PFSK-1 (cell line): ENCODE measurements at regions not wholly inside any gene's neighbourhood (a gene's known extent, or its start where the extent isn't known, plus 50 kb on each side); places are given as distances from the start of the nearest gene placed in this dataset.

Experiments used
- FOXP2 ChIP-seq: optimal IDR thresholded peaks from 2 replicates; pipeline ENCODE3; 2011; ENCODE audit warnings: borderline replicate concordance, control low read depth, inconsistent platforms; ENCODE audit not compliant: insufficient read depth; ENCODE audit errors: extremely low read length, extremely low read depth
- POLR2AphosphoS5 ChIP-seq: IDR thresholded peaks from 2 replicates; pipeline ENCODE4 v1.6.1; 2012; ENCODE audit warnings: low read depth, mild to moderate bottlenecking, control low read depth, low read length, moderate library complexity
- SIN3A ChIP-seq: IDR thresholded peaks from 2 replicates; pipeline ENCODE4 v1.6.1; 2012; ENCODE audit warnings: mild to moderate bottlenecking, low read length, moderate library complexity, borderline replicate concordance; ENCODE audit not compliant: insufficient read depth
- TAF1 ChIP-seq: IDR thresholded peaks from 2 replicates; pipeline ENCODE4 v1.6.1; 2012; ENCODE audit warnings: low read length, control low read depth, borderline replicate concordance; ENCODE audit not compliant: insufficient read depth

DNA sequence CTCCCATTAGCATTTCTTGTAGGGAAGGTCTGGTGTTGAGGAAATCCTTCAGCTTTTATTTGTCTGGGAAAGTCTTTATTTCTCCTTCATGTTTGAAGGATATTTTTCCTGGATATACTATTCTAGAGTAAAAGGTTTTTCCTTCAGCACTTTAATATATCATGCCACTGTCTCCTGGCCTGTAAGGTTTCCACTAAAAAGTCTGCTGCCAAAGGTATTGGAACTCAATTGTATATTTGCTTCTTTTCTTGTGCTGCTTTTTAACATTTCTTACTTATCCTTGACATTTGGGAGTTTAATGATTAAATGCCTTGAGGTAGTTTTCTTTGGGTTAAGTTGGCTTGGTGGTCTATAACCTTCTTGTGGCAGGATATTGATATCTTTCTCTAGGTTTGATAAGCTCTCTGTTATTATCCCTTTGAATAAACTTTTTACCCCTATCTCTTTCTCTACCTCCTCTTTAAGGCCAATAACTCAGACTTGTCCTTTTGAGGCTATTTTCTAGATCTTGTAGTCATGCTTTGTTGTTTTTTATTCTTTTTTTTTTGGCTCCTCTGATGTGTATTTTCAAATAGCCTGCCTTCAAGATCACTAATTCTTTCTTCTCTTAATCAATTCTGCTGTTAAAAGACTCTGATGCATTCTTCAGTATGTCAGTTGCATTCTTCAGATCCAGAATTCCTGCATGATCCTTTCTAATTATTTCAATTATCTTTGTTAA is 225.0 kb upstream of the ZNF217 start:
- no peak for TF ChIP-seq POLR2AphosphoS5
- TF ChIP-seq TAF1, result no peak
- TF ChIP-seq SIN3A, result no peak
- TF ChIP-seq FOXP2, result no peak
